GM12891 (cell line): ENCODE measurements at regions not wholly inside any gene's neighbourhood (a gene's known extent, or its start where the extent isn't known, plus 50 kb on each side); places are given as distances from the start of the nearest gene placed in this dataset.
"Not testable (repeated sequence)": the region's sequence is repeated elsewhere in the genome, so short reads cannot be mapped to it uniquely, and the experiment has no call there.

ENCODE experiments used
- DNase-seq: peaks from one replicate; pipeline ENCODE4 v3.0.0; 2011; ENCODE audit warnings: low spot score; ENCODE audit not compliant: insufficient read length
- FAIRE-seq: peaks from 2 replicates; lab custom pipeline; 2011; peaks lifted over from hg19 to GRCh38; lab: Jason Lieb, UNC
- PAX5 ChIP-seq: IDR thresholded peaks from 2 replicates; pipeline ENCODE4 v1.6.1; 2011; ENCODE audit warnings: low read length, moderate library complexity, mild to moderate bottlenecking; ENCODE audit not compliant: insufficient read depth, severe bottlenecking
- POLR2A ChIP-seq: IDR thresholded peaks from 2 replicates; pipeline ENCODE4 v1.6.1; 2011; ENCODE audit warnings: low read depth, low read length, control low read depth
- POLR2AphosphoS5 ChIP-seq: IDR thresholded peaks from 2 replicates; pipeline ENCODE4 v1.6.1; 2011; ENCODE audit warnings: low read depth, low read length, control low read depth
- POU2F2 ChIP-seq: IDR thresholded peaks from 2 replicates; pipeline ENCODE4 v1.6.1; 2011; ENCODE audit warnings: low read depth, mild to moderate bottlenecking, control low read depth, low read length, moderate library complexity
- SPI1 ChIP-seq: IDR thresholded peaks from 2 replicates; pipeline ENCODE4 v1.6.1; 2011; ENCODE audit warnings: low read depth, low read length, control low read depth
- TAF1 ChIP-seq: IDR thresholded peaks from 2 replicates; pipeline ENCODE4 v1.6.1; 2011; ENCODE audit warnings: low read depth, low read length, control low read depth

DNA sequence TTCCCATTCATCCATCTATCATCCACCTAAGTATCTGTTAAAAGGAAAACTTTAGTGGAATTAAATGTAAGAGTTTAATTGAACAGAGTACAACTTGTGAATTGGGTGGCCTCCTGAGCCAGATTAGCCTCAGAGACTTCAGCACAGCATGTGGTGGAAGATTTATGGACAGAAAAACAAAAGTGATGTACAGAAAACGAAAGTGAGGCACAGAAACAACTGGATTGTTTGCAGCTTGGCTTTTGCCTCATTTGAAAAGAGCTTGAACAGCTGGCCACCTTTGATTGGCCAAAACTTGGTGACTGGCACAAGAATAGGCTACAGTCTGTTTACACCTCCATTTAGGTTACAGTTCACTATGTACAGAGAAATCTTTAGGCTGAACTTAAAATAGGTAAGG is 1463.4 kb upstream of the CELF2 start:
- TF ChIP-seq PAX5, result no peak
- no peak for TF ChIP-seq TAF1
- TF ChIP-seq POU2F2, result no peak
- TF ChIP-seq POLR2AphosphoS5, result no peak
- TF ChIP-seq POLR2A, result no peak
- no peak for TF ChIP-seq SPI1
- FAIRE-seq, result no peak
- DNase-seq, result no peak

- FAIRE-seq, result no peak
- DNase-seq, result no peak
- no peak for TF ChIP-seq POLR2AphosphoS5
- TF ChIP-seq PAX5, result no peak
- no peak for TF ChIP-seq POLR2A
- TF ChIP-seq POU2F2, result no peak
- TF ChIP-seq SPI1, result no peak
- TF ChIP-seq TAF1, result no peak
Measured at GRCh38 chr10:9560976-9561375, 1456.7 kb upstream of the CELF2 start.

- FAIRE-seq, result no peak
Measured at GRCh38 chr10:9561821-9562505, 1455.7 kb upstream of the CELF2 start.

GRCh38 chr10:9577746-9578145 is 1439.9 kb upstream of the CELF2 start:
- FAIRE-seq, result no peak
- TF ChIP-seq POU2F2, result no peak
- TF ChIP-seq PAX5, result no peak
- DNase-seq, result no peak

More at GRCh38 chr10:9561821-9562505, 1455.7 kb upstream of the CELF2 start:
- no peak for DNase-seq
- TF ChIP-seq PAX5 (no peak), POU2F2 (no peak), POLR2A (no peak), SPI1 (no peak), TAF1 (no peak), POLR2AphosphoS5 (no peak)

DNA sequence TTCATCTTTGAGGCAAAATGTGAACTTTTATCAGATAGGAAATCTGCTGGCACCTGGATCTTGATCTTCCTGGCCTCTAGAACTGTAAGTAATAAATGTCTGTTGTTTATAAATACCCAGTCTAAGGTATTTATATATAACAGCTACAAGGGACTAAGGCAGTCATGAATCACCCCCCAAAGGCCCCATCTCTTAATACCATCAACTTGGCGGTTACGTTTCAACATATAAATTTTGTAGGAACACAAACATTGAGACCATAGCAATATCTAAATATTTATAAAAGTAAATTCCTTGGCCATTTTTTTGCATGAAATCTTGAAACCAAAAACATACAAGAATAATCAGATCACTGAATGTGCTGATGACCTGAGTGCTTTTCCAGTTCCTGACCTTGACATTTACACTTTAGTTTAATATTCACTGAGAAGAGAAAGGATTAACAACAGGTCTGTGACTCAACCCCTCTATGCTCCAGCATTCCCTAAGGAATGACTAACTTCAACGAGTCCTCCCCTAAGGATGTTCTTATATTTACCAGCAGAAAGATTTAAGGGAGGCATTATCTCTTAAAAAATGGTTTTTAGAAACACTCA is 1438.5 kb upstream of the CELF2 start:
- FAIRE-seq (no peak), DNase-seq (no peak)

DNA sequence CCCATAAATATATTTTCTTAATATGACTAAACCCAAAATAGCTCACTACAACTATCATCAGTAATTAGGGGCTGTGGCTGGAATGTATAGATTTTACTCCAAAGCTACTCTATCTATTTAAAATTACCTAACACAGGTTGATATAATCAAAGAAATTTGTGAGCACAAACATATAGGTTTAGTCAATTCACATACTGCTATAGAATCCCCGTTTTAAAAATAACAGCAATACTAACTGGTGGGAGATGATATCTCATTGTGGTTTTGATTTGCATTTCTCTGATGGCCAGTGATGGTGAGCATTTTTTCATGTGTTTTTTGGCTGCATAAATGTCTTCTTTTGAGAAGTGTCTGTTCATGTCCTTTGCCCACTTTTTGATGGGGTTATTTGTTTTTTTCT is 1434.9 kb upstream of the CELF2 start:
- FAIRE-seq, DNase-seq: not testable (repeated sequence)

More for the DNA sequence above, 1438.5 kb upstream of the CELF2 start:
- no peak for TF ChIP-seq POLR2A
- TF ChIP-seq TAF1, result no peak
- TF ChIP-seq PAX5, result no peak
- no peak for TF ChIP-seq SPI1
- TF ChIP-seq POLR2AphosphoS5, result no peak

- no peak for FAIRE-seq
- TF ChIP-seq TAF1 (no peak), POLR2AphosphoS5 (no peak), POLR2A (no peak), SPI1 (no peak), POU2F2 (no peak), PAX5 (no peak)
- no peak for DNase-seq
Measured at GRCh38 chr10:9596368-9596920, 1421.2 kb upstream of the CELF2 start.

- TF ChIP-seq SPI1 (no peak), POLR2AphosphoS5 (no peak), TAF1 (no peak), POLR2A (no peak), PAX5 (no peak), POU2F2 (no peak)
- no peak for FAIRE-seq
- DNase-seq, result no peak
Measured at GRCh38 chr10:9602998-9603397, 1414.7 kb upstream of the CELF2 start.

GRCh38 chr10:9603972-9604371 is 1413.7 kb upstream of the CELF2 start:
- FAIRE-seq (no peak), DNase-seq (no peak)
- TF ChIP-seq SPI1, result no peak
- TF ChIP-seq TAF1, result no peak
- TF ChIP-seq POLR2AphosphoS5, result no peak
- TF ChIP-seq POU2F2, result no peak
- no peak for TF ChIP-seq POLR2A
- TF ChIP-seq PAX5, result no peak

GRCh38 chr10:9605231-9605630 is 1412.4 kb upstream of the CELF2 start:
- TF ChIP-seq TAF1 (no peak), PAX5 (no peak), SPI1 (no peak), POLR2AphosphoS5 (no peak), POU2F2 (no peak), POLR2A (no peak)
- no peak for FAIRE-seq

More at GRCh38 chr10:9605231-9605630, 1412.4 kb upstream of the CELF2 start:
- DNase-seq, result no peak
